Right kidney (tissue), 1 donor: ENCODE measurements at regions not wholly inside any gene's neighbourhood (a gene's known extent, or its start where the extent isn't known, plus 50 kb on each side); places are given as distances from the start of the nearest gene placed in this dataset.
"Not testable (repeated sequence)": the region's sequence is repeated elsewhere in the genome, so short reads cannot be mapped to it uniquely, and the experiment has no call there.

ENCODE experiments used
- DNase-seq: peaks from one replicate; pipeline ENCODE4 v3.0.0-alpha.2; 2016

- DNase-seq: peak; percentile 16
Observed at GRCh38 chr5:162209005-162209605, 141.5 kb downstream of the GABRG2 start.

GRCh38 chr5:162214551-162214950 is 147.0 kb downstream of the GABRG2 start:
- no peak for DNase-seq

- no peak for DNase-seq
Observed at GRCh38 chr5:162217037-162217436, 149.5 kb downstream of the GABRG2 start.

- DNase-seq: no peak
Observed at GRCh38 chr5:162221910-162222309, 154.3 kb downstream of the GABRG2 start.

- no peak for DNase-seq
Observed at GRCh38 chr5:162227075-162227474, 159.5 kb downstream of the GABRG2 start.

GRCh38 chr5:162230348-162230747 is 162.8 kb downstream of the GABRG2 start:
- DNase-seq: no peak

- DNase-seq: no peak
Observed at GRCh38 chr5:162231522-162231921, 163.9 kb downstream of the GABRG2 start.

- DNase-seq: no peak
Observed at GRCh38 chr5:162240734-162241133, 173.2 kb downstream of the GABRG2 start.

- DNase-seq: no peak
Observed at GRCh38 chr5:162242416-162242815, 174.8 kb downstream of the GABRG2 start.

GRCh38 chr5:162243651-162244050 is 176.1 kb downstream of the GABRG2 start:
- DNase-seq: no peak

GRCh38 chr5:162248107-162248713 is 180.6 kb downstream of the GABRG2 start:
- DNase-seq: no peak

- DNase-seq: no peak
Observed at GRCh38 chr5:162256711-162257110, 189.1 kb downstream of the GABRG2 start.

GRCh38 chr5:162268694-162269481 is 201.3 kb downstream of the GABRG2 start:
- DNase-seq: no peak

- DNase-seq: no peak
Observed at GRCh38 chr5:162272417-162272816, 204.8 kb downstream of the GABRG2 start.

GRCh38 chr5:162274679-162275078 is 207.1 kb downstream of the GABRG2 start:
- no peak for DNase-seq

- DNase-seq: not testable (repeated sequence)
Observed at GRCh38 chr5:162275387-162275786, 207.8 kb downstream of the GABRG2 start.

GRCh38 chr5:162282191-162282590 is 214.6 kb downstream of the GABRG2 start:
- no peak for DNase-seq

- no peak for DNase-seq
Observed at GRCh38 chr5:162283609-162284008, 216.0 kb downstream of the GABRG2 start.

- no peak for DNase-seq
Observed at GRCh38 chr5:162288647-162289296, 221.2 kb downstream of the GABRG2 start.

- no peak for DNase-seq
Observed at GRCh38 chr5:162289489-162289888, 221.9 kb downstream of the GABRG2 start.

GRCh38 chr5:162299793-162300192 is 232.2 kb downstream of the GABRG2 start:
- DNase-seq: no peak

GRCh38 chr5:162301356-162301755 is 233.8 kb downstream of the GABRG2 start:
- no peak for DNase-seq

GRCh38 chr5:162323466-162323865 is 255.9 kb downstream of the GABRG2 start:
- DNase-seq: peak; percentile 20
